Tibial artery (tissue), 4 donors: ENCODE measurements at regions not wholly inside any gene's neighbourhood (a gene's known extent, or its start where the extent isn't known, plus 50 kb on each side); places are given as distances from the start of the nearest gene placed in this dataset.
"Not testable (repeated sequence)": the region's sequence is repeated elsewhere in the genome, so short reads cannot be mapped to it uniquely, and the experiment has no call there.

ENCODE experiments used
- DNase-seq, 2 donors: peaks; one replicate each; pipeline ENCODE4 v3.0.0-alpha.2; 2019
- H3K27ac ChIP-seq, 2 donors: fragments of 200-600 bp; sonication (generic) in 1 of 2; 1 replicate in 1 of 2; 2 replicates in 1 of 2; pipeline ENCODE4 v1.5.1; 2018 to 2019; ENCODE audit warnings: mild to moderate bottlenecking in 1 of 2
- H3K27me3 ChIP-seq, 2 donors: fragments of 200-600 bp; sonication (generic) in 1 of 2; one replicate each; pipeline versions ENCODE4 v1.5.1 to v1.6.0; 2016 to 2019
- H3K36me3 ChIP-seq, 3 donors: fragments of 200-600 bp; sonication (generic) in 2 of 3; one replicate each; pipeline ENCODE4 v1.5.1; 2016 to 2019; ENCODE audit warnings: mild to moderate bottlenecking in 2 of 3
- H3K4me1 ChIP-seq, 4 donors: fragments of 200-600 bp; sonication (generic) in 2 of 4; 1 replicate in 3 of 4; 2 replicates in 1 of 4; pipeline ENCODE4 v1.5.1; 2016 to 2019
- H3K4me3 ChIP-seq, 2 donors: fragments of 200-600 bp; sonication (generic) in 1 of 2; 1 replicate in 1 of 2; 2 replicates in 1 of 2; pipeline ENCODE4 v1.5.1; 2018 to 2019; ENCODE audit warnings: mild to moderate bottlenecking in 2 of 2
- H3K9me3 ChIP-seq, 3 donors: fragments of 200-600 bp; sonication (generic) in 1 of 3; one replicate each; pipeline ENCODE4 v1.5.1; 2016 to 2019
- CTCF ChIP-seq, 2 experiments: fragments of 200-600 bp in 1 of 2; fragments of 450-650 bp in 1 of 2; IDR thresholded peaks; one replicate each; pipeline ENCODE4 v1.5.1; 2017 to 2019; ENCODE audit warnings: antibody characterized with exemption in 2 of 2, mild to moderate bottlenecking in 1 of 2, moderate library complexity in 1 of 2
- intact Hi-C: fragments of 100-400 bp; cut with DNase I; formaldehyde crosslinking; loops from one replicate; pipeline ENCODE4 v1.15.0; 2023; ENCODE audit warnings: low total_unique reads

GRCh38 chr17:77066726-77067409 is 73.9 kb upstream of the SEC14L1 start:
- DNase-seq, H3K36me3 ChIP-seq, H3K9me3 ChIP-seq, H3K4me3 ChIP-seq, H3K4me1 ChIP-seq, intact Hi-C loops, H3K27ac ChIP-seq: not testable (repeated sequence)
- H3K27me3 ChIP-seq, result peaks cover 0 to 48% of the 10 kb centered on the region in 2 donors
- peak; percentile 56 to 77 for TF ChIP-seq CTCF (IDR thresholded peaks at IDR 0.05)

GRCh38 chr17:77068915-77069314 is 71.9 kb upstream of the SEC14L1 start:
- intact Hi-C loops, result no loop called here
- H3K27me3 ChIP-seq, result peaks cover 0 to 62% of the 10 kb centered on the region in 2 donors
- no peak for TF ChIP-seq CTCF (IDR thresholded peaks at IDR 0.05)

GRCh38 chr17:77070888-77071279 is 69.9 kb upstream of the SEC14L1 start:
- Histone ChIP-seq H3K4me3 (no peak overlapping the region), H3K9me3 (no peaks in the 10 kb centered on the region), H3K4me1 (no peaks in the 10 kb centered on the region), H3K36me3 (no peaks in the 10 kb centered on the region), H3K27me3 (peaks cover 0 to 65% of the 10 kb centered on the region in 2 donors), H3K27ac (no peak overlapping the region)
- intact Hi-C loops, result no loop called here
- TF ChIP-seq CTCF (IDR thresholded peaks at IDR 0.05), result no peak
- DNase-seq, result no peak

More at GRCh38 chr17:77068915-77069314, 71.9 kb upstream of the SEC14L1 start:
- H3K27ac ChIP-seq, result no peak overlapping the region
- no peak for DNase-seq
- H3K4me1 ChIP-seq, result no peaks in the 10 kb centered on the region
- H3K36me3 ChIP-seq, result no peaks in the 10 kb centered on the region
- H3K9me3 ChIP-seq, result no peaks in the 10 kb centered on the region
- H3K4me3 ChIP-seq, result no peak overlapping the region

- no peak overlapping the region for H3K4me3 ChIP-seq
- no peaks in the 10 kb centered on the region for H3K9me3 ChIP-seq
- no peak overlapping the region for H3K27ac ChIP-seq
- peaks cover 0 to 62% of the 10 kb centered on the region in 2 donors for H3K27me3 ChIP-seq
- intact Hi-C loops, result no loop called here
- TF ChIP-seq CTCF (IDR thresholded peaks at IDR 0.05), result no peak
- DNase-seq, result no peak
- H3K36me3 ChIP-seq, result no peaks in the 10 kb centered on the region
- no peaks in the 10 kb centered on the region for H3K4me1 ChIP-seq
These were observed 68.8 kb upstream of the SEC14L1 start for GRCh38 chr17:77071925-77072490.

- no peak for DNase-seq
- Histone ChIP-seq H3K4me3 (no peak overlapping the region), H3K9me3 (no peaks in the 10 kb centered on the region), H3K36me3 (no peaks in the 10 kb centered on the region), H3K4me1 (no peaks in the 10 kb centered on the region), H3K27ac (no peak overlapping the region), H3K27me3 (peaks cover 0 to 64% of the 10 kb centered on the region in 2 donors)
- intact Hi-C loops, result no loop called here
- TF ChIP-seq CTCF (IDR thresholded peaks at IDR 0.05), result no peak
These were observed 68.1 kb upstream of the SEC14L1 start for GRCh38 chr17:77072670-77073069.
